ENCODE measurements at regions not wholly inside any gene's neighbourhood (a gene's known extent, or its start where the extent isn't known, plus 50 kb on each side); places are given as distances from the start of the nearest gene placed in this dataset.
"Not testable (repeated sequence)": the region's sequence is repeated elsewhere in the genome, so short reads cannot be mapped to it uniquely, and the experiment has no call there.

DNA sequence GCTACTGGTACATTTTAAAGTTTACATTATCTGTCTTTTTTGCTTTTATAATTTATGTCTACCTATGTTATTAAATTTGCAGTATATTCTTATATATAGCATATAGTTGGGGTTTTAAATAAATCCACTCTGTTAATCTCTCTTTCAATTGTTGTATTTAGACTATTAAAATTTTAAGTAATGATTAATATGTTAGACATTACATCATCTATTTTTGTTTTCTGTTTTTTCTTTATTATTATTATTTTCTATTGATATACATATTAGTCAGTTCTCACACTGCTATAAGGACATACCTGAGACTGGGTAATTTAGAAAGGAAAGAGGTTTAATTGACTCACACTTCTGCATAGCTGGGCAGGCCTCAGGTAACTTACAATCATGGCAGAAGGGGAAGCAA is 1338.2 kb upstream of the GJE1 start:
- Histone ChIP-seq H3K4me1 (no peaks in the 10 kb centered on the region), H3K27me3 (no peaks in the 10 kb centered on the region), H3K27ac (no peak overlapping the region), H3K9me3 (no peaks in the 10 kb centered on the region), H3K36me3 (no peaks in the 10 kb centered on the region), H3K4me3 (no peak overlapping the region)
- DNase-seq: no peak
- intact Hi-C loops (cut with DNase I): no loop called here
- TF ChIP-seq POLR2A (IDR thresholded peaks at IDR 0.05): no peak
- TF ChIP-seq, protein P1, sequence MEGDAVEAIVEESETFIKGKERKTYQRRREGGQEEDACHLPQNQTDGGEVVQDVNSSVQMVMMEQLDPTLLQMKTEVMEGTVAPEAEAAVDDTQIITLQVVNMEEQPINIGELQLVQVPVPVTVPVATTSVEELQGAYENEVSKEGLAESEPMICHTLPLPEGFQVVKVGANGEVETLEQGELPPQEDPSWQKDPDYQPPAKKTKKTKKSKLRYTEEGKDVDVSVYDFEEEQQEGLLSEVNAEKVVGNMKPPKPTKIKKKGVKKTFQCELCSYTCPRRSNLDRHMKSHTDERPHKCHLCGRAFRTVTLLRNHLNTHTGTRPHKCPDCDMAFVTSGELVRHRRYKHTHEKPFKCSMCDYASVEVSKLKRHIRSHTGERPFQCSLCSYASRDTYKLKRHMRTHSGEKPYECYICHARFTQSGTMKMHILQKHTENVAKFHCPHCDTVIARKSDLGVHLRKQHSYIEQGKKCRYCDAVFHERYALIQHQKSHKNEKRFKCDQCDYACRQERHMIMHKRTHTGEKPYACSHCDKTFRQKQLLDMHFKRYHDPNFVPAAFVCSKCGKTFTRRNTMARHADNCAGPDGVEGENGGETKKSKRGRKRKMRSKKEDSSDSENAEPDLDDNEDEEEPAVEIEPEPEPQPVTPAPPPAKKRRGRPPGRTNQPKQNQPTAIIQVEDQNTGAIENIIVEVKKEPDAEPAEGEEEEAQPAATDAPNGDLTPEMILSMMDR (IDR thresholded peaks at IDR 0.05): no peak

DNA sequence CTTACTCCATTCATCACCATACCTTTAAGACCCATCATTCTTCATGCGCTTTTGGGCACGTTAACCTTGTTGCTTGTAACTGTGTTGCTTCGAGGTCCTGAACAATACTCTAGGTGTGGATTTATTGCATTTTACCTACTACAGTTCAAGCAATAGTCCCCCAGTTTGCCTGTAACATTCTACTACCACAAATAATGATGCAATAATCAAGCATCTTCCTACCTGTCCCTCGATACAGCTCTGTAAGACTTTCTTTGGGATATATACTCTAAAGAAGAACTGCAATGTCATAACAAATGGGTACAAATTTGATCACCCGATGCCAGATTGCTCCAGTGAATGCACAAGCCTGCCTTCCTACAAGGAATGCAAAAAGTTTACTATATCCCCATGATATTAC is 1342.6 kb upstream of the GJE1 start:
- Histone ChIP-seq H3K36me3 (no peaks in the 10 kb centered on the region), H3K27ac (no peak overlapping the region), H3K4me1 (no peaks in the 10 kb centered on the region), H3K4me3 (no peak overlapping the region), H3K9me3 (no peaks in the 10 kb centered on the region), H3K27me3 (no peaks in the 10 kb centered on the region)
- TF ChIP-seq, protein P1 (IDR thresholded peaks at IDR 0.05): no peak
- no peak for TF ChIP-seq POLR2A (IDR thresholded peaks at IDR 0.05)
- WGBS, 2 donors: 87 to 92% methylated on average over 5 of the region's 5 CpGs
- no peak for DNase-seq
- intact Hi-C loops (cut with DNase I): no loop called here

DNA sequence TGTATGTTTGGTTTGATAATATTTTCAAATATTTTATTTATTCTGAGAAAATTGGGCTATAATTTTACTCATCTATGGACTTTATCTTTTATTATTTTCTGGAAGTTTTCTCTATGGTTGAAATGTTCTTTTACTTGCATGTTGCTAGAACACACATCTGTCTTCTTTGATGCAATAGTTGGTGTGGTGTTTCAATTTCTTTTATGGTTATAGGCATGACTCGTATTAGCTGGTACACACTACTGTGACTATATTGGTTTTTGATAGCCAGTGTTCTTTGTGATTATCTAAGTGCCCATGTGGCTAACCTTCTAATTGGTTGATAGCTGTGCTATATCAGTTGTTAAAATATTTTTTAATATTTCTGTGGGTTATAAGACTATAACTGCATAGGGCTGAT is 1343.3 kb upstream of the GJE1 start:
- H3K27me3 ChIP-seq: no peaks in the 10 kb centered on the region
- H3K36me3 ChIP-seq: no peaks in the 10 kb centered on the region
- TF ChIP-seq, protein P1 (IDR thresholded peaks at IDR 0.05): no peak
- no peak for TF ChIP-seq POLR2A (IDR thresholded peaks at IDR 0.05)
- DNase-seq: no peak
- WGBS, 2 donors: 81 to 86% methylated on average over 1 of the region's 1 CpG
- no peak overlapping the region for H3K27ac ChIP-seq
- peaks cover 0 to 4% (median 0%) of the 10 kb centered on the region in 3 donors for H3K4me1 ChIP-seq
- no peaks in the 10 kb centered on the region for H3K9me3 ChIP-seq
- intact Hi-C loops (cut with DNase I): no loop called here
- H3K4me3 ChIP-seq: no peak overlapping the region

DNA sequence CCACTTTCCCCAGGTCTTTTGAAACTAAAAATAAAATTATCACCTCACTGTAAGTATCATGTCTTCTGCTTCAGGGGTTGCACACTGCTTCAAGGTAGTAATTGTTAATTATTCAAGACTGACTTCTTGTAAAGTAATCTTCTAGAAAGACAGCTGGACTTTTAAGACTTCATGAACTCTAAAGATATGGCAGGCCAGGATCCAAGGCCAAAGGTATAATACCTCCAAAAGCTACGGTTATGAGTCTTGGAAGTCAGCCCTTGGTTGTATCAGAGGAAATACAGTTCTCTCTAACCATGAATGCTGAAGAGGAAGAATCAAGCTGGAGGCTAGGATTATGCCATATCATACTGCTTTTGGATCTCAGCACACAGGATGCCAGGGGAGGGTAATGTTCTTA is 1346.8 kb upstream of the GJE1 start:
- H3K9me3 ChIP-seq: no peaks in the 10 kb centered on the region
- no peak for DNase-seq
- intact Hi-C loops (cut with DNase I): no loop called here
- no peak overlapping the region for H3K27ac ChIP-seq
- peaks cover 0 to 6% (median 0%) of the 10 kb centered on the region in 3 donors for H3K4me1 ChIP-seq
- 47 to 50% methylated on average over 1 of the region's 1 CpG for WGBS, 2 donors
- no peaks in the 10 kb centered on the region for H3K27me3 ChIP-seq
- H3K36me3 ChIP-seq: no peaks in the 10 kb centered on the region
- H3K4me3 ChIP-seq: no peak overlapping the region
- TF ChIP-seq, protein P1 (IDR thresholded peaks at IDR 0.05): no peak

DNA sequence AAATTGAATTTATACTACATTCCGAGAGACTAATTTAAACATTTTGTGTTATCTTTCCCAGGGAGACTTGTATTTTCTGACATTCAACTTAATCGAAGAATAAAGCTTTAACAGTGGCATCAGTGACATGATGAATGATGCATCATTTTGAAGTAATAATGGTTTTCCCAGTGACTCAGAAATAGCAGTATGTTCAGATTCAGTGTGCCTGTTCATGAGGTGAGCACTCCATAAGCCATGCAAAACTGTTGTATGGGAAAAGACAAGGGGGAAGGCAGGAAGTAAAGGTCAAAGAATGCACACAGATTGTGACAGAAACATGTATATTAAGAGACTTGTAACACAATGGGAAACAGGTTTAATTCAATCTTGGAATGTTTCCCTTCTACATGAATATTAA is 1348.2 kb upstream of the GJE1 start:
- intact Hi-C loops (cut with DNase I): no loop called here
- Histone ChIP-seq H3K27me3 (no peaks in the 10 kb centered on the region), H3K36me3 (no peaks in the 10 kb centered on the region), H3K27ac (peak overlapping the region in 1 of 4 donors; percentile 4), H3K9me3 (no peaks in the 10 kb centered on the region), H3K4me3 (no peak overlapping the region), H3K4me1 (peaks cover 0 to 14% (median 0%) of the 10 kb centered on the region in 3 donors)
- no peak for TF ChIP-seq POLR2A (IDR thresholded peaks at IDR 0.05)
- TF ChIP-seq, protein P1 (IDR thresholded peaks at IDR 0.05): no peak
- WGBS, 2 donors: 58 to 64% methylated on average over 2 of the region's 2 CpGs
- DNase-seq: no peak

DNA sequence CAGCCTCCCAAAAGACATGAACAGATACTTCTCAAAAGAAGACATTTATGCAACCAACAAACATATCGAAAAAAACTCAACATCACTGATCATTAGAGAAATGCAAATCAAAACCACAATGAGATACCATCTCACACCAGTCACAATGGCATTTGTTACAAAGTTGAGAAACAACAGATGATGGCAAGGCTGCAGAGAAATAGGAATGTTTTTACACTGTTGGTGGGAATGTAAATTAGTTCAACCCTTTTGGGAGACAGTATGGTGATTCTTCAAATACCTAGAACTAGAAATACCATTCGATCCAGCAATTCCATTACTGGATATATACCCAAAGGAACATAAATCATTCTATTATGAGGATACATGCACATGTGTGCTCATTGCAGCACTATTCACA is 1349.2 kb upstream of the GJE1 start:
- 88 to 92% methylated on average over 2 of the region's 2 CpGs for WGBS, 2 donors
- H3K27me3 ChIP-seq; DNase-seq; H3K9me3 ChIP-seq; H3K4me3 ChIP-seq; intact Hi-C loops (cut with DNase I); H3K36me3 ChIP-seq; H3K27ac ChIP-seq: not testable (repeated sequence)
- H3K4me1 ChIP-seq: peaks cover 0 to 16% (median 0%) of the 10 kb centered on the region in 3 donors
